HG02763 (cell line): ENCODE measurements at regions not wholly inside any gene's neighbourhood (a gene's known extent, or its start where the extent isn't known, plus 50 kb on each side); places are given as distances from the start of the nearest gene placed in this dataset.

Source experiments
- ATAC-seq: cut with Tn5 transposase; IDR thresholded peaks from one replicate; pipeline ENCODE4 v1.9.1; 2021; ENCODE audit warnings: mild to moderate bottlenecking, moderate library complexity; ENCODE audit not compliant: unreplicated experiment

DNA sequence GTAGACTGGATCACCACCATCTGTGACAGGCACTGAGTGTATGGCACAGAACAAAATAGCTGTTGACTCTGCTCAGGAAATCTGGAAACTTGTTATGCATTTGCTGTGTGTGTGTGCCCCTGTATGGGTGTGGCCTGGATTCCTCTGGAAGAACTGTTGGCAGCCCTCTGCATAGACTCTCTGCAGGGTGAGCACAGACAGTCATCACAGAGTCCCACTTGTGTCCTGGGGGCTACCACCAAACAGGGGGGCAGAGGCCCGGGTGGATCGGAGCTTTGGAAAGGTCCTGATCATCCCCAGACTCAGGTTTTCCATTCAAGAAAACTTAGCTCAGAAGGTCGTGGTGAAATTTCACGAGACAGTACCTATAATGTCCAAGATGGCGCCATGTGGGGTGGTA is 258.6 kb downstream of the SOX11 start:
- no peak for ATAC-seq

DNA sequence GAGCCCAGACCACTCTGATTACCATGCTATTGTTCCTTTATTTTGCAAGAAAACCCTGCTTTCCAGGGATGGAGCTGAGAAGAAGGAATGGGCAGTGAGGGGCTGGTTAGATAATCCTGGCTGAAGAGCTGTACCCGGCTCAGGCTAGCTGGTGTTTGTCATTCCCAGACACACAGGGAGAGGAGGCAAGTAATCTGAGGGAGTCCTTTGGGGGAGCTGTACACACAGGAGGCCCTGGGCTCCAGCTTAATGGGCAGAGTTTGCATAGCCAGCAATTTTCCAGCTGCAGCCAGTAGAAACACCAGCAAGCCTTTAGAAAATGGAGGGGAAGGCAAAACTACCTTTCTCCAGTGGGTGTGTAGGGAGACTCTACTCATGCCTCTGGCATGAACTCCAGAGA is 259.3 kb downstream of the SOX11 start:
- ATAC-seq = no peak

DNA sequence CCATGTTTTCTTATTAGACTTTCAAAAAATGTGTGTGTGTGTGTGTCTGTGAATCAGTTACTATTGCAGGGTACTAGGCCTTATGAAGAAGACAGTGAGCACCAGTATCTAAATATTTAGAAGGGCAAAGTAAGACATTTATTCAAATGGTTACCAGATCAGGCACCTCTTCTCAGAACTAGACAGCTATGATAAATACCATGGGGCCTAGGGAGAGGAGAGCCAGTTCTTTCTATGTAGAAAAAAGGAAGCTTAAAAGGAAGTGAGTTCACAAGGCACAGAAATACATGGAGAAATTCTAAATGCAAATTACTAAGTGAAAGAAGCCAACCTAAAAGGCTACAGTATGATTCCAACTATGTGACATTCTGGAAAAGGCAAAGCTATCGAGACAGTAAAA is 261.3 kb downstream of the SOX11 start:
- no peak for ATAC-seq

DNA sequence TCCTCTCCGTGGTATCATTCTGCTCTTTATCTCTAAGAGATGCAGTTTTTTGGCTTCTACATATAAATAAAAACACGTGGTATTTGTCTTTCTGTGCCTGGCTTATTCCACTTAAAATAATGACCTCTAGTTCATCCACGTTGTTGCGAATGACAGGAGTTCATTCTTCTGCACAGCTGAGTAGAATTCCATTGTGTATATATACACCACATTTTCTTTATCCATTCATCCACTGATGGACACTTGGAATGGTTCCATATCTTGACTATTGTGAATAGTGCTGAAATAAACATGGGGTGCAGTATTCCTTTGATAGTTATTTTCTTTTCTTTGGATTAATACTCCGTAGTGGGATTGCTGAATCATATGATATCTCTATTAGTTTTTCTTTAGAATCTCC is 262.3 kb downstream of the SOX11 start:
- ATAC-seq = no peak

DNA sequence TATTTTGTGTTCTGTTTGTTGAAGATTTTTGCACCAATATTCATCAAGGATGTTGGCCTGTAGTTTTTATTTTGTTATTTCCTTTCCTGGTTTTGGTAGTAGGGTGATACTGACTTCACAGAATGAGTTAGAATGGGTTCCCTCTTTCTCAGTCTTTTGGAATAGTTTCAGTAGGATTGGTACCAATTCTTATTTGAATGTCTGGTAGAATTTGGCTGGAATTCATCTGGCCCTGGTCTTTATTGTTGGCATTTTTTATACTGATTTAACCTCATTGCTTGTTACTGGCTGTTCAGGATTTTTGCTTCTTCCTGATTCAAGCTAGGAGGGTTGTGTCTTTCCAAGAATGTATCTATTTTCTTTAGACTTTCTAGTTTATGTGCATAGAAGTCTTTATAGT is 263.7 kb downstream of the SOX11 start:
- no peak for ATAC-seq

DNA sequence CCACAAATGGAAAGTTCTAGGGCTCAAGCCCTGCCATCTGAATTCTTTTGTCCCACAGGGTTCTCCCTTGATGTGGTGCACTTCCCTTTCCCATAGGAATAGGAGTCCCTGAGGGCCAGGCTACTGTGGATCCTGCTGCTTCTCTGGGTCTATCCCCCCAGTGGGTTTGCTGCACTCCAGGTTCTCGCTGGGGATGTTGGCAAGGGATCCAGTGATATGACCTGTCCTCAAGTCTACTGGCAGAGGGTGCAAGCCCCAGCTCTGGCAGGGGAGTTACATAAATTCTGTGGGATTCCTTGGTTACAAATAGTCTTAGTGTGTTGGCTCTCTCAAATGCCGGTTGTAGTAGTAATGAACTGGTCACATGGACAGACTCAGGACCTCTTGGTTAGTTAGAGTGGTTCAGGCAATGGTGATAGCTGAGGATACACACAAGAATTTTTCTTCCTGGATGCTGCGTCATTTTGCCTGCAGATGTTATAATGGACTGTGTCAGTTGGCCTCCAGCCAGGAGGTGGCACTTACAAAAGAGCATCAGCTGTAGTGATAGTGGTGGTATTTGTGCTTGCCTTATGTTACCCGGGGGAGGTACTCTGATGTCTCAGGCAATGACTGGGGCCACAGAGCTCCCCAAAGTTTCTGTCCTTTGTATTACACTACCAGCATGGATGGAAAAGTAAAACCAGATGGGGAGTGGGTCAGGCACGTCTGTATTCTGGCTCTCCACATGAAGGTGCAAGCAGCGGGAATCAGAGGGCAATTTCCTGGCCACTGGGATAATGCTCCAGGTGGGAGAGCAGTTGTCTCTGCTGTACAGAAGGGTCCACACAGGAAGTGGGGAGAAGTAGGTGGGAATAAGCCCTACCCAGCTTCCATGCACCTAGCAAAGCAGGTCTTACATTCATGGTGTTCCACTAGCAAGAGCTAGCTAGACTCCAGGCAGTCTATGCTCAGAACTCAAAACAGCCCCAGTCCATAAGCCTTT is 267.9 kb downstream of the SOX11 start:
- ATAC-seq = no peak

DNA sequence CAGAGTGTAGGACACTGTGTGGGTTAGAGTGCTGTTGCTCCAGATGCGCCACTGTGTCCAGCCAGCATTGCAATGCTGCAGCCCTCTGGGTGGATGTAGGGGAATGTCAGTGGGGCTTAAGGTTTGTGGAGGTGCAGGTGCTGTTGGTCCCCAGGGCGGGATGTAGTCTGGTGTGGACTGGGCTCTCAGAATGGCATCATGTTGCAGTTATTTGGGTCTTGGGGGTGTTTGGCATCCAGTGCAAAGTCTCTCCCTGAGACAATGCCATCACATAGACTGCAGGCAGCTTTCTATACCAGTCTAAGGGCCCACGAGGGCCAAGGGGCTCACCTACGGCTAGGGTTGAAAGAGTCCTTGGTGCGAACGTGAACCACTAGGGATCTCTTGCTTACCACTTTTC is 275.3 kb downstream of the SOX11 start:
- ATAC-seq = no peak

DNA sequence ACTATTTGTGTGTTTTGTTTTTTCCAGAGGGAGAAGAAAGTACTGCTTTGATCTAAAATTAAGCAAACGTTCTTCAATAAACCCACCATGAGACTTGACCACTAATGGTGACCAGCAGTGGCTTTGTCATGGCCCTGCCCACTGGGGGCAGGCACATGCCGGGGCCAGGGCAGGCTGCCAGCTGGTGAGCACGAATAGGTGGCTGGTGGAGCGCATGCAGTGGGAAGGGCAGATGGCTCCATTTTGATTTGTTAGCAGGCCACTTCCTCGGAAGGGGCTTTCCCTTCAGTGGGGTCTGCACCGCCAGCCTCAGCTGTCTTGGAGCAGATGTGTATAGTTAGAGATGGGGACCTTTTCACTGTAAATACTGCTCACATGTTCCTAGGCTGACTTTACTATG is 277.1 kb downstream of the SOX11 start:
- no peak for ATAC-seq

DNA sequence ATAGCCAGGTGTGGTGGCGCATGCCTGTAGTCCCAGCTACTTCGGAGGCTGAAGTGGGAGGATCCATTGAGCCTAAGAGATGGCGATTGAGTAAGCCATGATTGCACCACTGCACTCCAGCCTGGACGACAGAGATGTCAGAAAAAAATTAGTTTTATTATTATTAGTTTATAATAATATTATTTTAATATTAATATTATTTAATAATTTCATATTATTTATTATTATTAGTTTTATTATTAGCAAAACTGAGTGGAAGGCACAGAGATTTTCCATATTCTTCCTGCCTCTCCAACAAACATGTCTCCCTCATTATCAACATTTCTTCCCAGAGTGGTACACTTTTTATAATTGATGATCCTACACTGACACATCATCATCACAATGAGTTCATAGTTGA is 278.2 kb downstream of the SOX11 start:
- ATAC-seq = no peak

DNA sequence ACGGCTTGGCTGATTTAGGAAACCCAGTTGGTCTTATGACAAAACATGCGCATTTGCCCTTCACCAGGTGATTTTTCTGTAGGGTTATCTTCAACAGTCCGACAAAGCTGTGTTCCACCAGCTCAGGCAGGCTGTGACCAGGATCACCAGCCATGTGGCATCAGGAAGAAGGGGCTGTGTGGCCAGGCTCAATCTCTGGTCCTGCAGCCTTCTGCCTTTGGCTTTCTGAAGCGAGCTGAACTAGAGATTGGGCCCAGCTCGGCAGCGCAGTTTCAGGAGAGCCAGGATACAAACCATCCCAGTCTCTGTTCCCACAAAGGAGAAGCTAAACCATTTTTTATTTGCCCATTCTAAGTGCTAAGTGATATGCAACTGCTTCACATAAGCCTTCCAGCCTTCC is 282.3 kb downstream of the SOX11 start:
- no peak for ATAC-seq

DNA sequence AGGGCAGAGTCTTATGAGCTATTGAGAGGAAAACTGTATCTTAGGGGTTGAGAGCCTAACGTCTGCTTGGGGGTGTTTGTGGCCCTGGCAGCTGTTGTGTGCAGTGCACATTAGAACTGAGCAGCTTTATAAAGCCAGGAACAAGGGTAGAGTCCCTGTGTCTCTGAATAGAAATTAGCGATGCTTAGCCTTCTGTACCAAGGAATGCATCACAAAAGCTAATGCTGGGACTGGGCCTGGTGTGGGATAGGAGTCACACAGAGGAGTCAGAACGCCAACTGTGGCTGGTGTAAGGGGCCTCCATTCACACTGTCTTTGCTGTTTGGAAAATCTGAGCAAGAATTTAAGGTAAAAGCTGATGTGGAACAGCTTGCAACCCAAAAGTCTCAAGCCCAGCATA is 283.2 kb downstream of the SOX11 start:
- ATAC-seq = no peak

DNA sequence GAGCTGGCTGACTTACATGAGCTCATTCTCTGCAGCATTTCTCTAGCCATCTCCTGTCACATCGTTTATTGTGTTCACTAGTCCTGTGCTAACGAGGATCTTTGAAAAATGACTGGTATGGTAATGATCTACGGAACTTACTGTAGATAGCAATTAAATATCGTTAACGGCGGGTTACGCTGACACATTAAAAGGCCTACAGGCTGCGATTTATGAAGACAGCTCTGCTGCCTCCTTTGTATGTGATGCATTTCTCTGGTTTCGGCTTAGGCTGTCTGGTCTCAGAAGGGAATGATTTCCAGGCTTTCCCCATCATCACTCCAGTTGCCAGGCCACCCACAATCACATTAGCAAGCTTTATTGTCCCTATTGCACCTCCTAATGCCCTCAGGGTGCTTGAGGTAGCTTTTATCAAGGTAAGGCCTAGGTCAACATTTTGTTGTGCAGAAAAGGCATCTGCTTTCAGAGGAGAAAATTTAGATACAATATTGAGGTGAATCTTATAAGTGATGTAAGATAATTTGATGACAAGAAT is 284.4 kb downstream of the SOX11 start:
- no peak for ATAC-seq

DNA sequence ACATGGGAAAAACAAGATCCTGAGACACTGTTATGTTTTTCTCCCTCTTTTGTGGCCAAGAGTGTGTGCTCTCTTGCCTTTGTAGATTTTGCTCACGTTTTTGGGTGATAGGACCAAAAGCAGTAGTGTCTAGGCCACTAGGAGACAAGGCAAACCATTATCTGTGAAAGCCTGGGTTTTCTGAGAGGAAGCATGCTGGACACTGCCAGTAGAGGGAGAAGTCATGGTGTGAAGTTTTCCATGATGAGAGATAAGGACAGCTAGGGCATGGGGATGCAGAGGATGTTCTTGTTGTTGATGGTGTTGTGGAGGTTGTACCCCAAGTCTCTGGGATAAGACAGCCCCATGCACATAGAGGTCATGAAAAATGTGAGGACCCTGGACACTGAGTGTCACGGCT is 285.3 kb downstream of the SOX11 start:
- ATAC-seq = no peak

DNA sequence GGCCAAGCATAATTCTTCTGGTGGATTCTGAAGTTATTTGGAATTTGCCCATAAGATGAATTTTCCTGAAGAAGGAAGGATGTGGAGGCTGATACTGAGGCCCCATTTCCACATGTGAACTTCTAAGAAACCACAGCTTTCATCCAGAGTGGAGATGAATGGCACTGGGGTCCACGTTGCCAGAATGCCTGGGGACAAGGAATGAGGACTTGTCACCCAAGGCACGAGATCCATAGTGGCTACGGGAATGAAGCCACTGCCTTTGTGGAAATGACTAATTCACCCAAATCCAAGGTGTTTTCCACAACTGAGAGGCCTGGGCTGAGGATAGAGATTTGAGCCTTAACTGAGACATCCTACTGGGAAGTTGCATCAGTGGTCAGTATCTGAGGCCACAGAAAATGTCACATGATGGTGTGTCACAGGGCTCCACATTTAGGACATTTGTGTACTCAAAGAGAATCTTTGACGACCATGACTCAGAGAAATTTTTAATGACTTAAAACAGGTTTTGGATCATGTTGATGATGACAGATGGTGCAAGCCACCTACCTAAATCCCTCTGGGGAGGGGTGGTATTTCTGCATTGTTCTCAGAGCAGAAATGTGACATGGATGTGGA is 286.1 kb downstream of the SOX11 start:
- ATAC-seq = no peak

DNA sequence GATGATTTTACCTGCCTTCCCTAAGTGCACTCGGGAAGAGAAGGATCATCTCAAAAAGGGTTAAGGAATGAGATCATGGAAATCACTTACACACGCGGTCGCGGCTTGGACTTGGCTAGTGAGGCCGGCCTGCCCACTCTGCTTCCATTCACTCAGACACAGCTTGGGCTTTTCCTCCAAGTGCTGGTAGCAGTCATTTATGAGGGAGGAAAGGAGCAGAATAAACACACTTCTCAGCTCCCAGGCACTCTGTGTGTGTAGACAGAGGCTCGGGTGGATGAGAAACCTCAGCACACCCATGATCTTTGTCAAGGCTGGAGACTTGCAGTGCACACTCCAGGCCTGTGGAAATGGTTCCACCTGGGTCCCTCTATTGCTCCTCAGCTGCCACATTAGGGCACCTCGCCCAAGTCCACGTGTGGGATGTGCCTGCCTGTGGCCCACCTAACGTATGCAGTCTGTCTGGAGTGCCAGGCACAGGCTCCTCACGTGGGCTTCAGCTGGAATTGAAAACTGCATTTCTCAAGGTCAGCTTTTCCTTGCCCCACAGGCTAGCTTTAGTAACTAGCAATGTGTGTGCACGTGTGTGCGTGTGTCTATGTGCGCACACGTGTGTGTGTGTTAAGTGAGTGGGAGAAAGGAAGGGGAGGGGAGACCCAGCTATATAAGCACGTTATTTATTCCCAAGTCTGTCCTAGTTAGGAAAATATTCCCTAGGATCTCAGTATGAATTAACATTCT is 288.4 kb downstream of the SOX11 start:
- no peak for ATAC-seq

DNA sequence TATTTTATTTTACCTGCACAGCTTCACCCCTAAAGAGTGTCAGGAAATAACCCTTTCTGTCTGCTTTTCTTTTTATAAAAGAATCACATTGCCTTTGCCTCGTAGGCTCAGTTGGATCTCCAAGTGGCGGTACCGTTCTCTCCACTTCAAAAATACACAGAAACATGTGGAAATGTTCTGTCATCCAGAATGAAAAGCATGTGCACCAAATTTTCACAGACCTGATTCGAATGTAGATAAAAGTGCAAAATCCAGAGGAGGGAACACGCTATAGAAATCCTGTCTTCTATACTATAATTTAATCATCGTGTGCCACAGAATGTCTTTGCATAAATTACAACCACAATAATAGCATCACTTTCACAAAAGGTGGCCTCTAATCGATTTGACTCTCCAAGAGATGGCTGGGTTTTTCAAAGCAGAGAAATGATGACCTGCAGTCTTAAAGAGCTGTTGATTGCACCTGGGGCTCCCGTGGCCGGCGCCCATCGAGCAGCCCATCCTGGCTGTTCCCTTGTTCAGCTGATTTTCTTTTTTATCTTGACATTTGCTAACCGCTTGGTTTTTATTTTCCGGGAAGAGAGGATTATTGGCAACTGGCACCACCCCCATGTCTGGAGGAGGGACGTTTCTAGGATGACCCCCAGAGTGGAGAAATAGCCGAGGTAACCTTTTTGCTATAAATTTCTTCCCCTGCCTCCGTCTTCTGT is 290.2 kb downstream of the SOX11 start:
- no peak for ATAC-seq

DNA sequence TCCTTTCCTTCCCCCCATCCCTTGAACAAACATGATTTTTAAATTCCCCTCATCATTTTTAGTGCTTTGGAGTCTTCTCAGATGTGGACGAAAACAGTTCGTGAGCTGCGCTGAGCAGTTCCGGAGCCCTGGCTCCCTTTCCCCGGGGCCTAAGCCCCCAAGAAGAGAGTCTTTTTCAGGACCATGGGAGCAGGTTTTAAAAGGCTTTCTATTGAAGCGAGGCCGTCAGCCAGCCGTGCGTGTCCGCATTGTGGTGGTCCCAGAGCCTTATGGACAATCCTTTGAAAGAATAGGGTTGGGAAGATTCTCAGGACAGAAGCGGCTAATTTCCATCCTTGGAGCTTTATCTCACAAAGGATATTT is 290.7 kb downstream of the SOX11 start:
- ATAC-seq = no peak

DNA sequence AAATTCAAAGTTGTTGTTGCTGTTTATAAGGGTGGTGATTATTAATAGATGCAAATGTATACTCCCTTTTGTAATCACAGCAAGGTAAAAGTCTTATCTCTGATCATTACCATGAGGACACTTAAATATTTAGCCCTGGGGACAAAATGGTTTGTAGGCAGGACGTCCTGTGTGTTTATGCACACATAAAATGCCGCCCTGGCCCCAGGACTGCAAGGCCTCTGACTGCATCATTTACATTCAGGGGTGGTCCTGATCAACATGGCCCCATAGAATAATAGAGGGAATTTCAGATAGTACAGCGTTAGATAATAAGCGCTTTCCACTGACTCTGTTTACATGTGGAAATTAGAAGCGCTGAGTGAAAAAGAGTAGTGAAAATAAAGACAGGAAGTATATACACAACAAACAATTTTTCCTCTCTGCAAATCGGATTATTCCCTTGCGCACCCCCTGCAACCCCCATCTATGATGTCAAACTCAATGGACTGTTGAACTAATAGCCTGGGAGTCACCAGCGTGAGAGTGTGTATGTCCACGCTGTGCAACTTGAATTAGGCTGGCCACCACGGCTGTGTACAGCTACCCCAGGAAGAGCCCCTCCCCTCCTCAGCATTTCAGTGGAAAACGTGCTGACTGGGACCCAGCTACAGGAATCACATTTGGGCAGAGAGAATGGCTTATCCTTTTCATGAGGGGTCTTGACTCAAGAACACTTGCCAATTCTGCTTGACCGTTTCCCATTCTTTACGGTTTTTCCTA is 291.5 kb downstream of the SOX11 start:
- no peak for ATAC-seq

DNA sequence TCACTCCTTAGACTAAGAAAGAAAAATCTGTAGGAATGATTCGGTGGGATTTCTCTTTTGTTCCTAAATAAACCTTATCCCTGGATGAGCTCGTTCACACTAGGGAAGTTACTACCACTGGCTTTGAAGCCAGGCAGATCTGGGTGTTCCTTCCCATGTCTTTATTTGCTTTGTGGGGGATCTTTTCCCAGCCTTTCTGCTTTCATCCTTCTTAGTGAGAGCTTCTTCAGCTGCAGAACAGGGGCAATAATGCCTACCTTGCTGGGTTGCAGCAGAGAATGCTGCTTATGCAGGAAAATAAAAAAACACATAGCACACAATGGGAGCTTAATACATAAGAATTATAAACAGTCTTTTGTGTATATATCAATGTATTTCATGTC is 292.1 kb downstream of the SOX11 start:
- no peak for ATAC-seq

DNA sequence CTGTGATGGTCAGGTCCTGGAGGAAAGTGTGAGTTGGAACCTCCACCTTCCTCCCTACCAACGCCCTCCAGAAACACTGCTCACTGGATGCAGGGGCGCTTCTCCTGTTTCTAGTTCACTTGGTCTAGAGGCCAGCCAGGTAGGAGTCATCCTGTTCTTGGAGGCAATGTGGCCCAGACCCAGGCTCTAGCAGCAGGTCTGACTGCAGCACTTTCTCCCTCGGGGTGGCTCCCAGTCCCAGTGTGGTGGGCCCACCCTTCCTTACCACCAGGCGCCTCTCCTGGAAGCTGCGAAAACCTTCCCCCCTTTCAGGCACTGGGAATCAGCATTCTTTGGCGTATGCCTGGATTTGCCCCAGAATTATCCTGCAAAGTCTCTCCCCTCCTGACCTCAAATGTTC is 292.8 kb downstream of the SOX11 start:
- ATAC-seq = no peak
